Caki2 (cell line): ENCODE measurements at regions not wholly inside any gene's neighbourhood (a gene's known extent, or its start where the extent isn't known, plus 50 kb on each side); places are given as distances from the start of the nearest gene placed in this dataset.

Experiments used
- DNase-seq: peaks from one replicate; pipeline ENCODE4 v3.0.0-alpha.2; 2015; ENCODE audit warnings: low read depth
- in situ Hi-C: cut with HindIII; loops from 2 replicates; pipeline ENCODE4 v1.10.0; 2016; ENCODE audit warnings: low sequenced_read_pairs, low pct_unique_long_range_greater_than_20kb, mixed read lengths

GRCh38 chr11:110766316-110766715 lies 54.1 kb upstream of the ARHGAP20 start:
- no peak for DNase-seq
- in situ Hi-C loops, result no loop called here

- DNase-seq, result no peak
- in situ Hi-C loops, result no loop called here
These were observed 52.2 kb upstream of the ARHGAP20 start for GRCh38 chr11:110764485-110764884.

DNA sequence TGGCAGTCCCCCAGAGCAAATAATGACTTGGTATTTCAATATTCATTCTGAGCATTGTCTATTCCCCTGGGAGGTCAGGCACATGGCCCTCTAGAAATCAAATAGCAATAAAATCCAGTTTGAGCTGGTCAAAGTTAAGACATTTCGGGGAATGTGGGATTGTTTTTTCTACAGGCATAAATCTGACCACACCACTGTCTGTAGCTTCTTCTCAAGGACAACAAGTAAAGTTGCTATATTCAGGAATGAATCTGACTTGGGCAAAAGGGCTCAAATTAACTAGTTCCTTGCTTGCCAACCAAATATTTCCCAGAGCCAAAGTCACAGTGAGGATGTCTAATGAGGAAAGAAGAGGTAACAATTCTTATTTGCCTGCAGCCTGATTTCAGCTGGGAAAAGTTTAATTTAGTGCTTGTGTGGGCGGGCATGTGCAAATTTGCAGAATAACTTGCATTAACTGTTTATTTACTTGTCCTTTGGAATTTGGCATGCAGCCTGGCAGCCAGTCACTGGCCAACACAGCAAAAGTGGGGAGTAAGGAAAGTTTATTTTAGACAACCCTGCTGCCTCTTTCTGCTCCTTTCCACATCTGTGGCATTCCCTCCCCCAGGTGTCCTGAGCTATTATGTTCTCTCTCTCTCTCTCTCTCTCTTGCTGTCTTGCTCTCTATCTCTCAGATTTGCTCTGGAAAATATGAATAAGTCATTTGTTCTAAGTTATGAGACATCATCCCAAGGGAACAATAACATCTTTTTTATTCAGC lies 51.2 kb upstream of the ARHGAP20 start:
- in situ Hi-C loops, result no loop called here
- DNase-seq, result peak; percentile 39

DNA sequence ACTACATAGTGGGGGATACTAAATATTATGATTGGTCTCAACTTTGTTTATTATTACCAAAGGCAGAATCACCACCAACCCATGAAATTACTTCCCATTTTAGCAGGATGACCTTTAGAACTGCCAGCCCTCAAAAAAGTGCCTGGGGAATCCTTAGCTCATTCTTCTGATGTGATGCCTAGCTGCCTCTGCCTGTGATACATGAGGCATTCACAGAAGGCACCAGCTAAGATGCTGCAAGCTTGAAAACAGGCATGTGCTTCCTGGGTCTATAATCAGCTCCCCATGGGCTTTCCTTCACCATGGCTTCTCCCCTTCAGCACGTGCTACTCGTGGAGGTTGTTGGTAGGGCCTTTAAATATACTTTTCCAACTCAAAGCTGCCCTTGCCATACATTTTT lies 50.4 kb upstream of the ARHGAP20 start:
- in situ Hi-C loops, result no loop called here
- DNase-seq, result no peak
